Heart left ventricle (tissue), 13 donors: ENCODE measurements at regions not wholly inside any gene's neighbourhood (a gene's known extent, or its start where the extent isn't known, plus 50 kb on each side); places are given as distances from the start of the nearest gene placed in this dataset.

Experiments
- CTCF ChIP-seq, 12 donors: fragments of 200-600 bp; sonication (generic) in 4 of 12; IDR thresholded peaks; one replicate each; pipeline versions ENCODE4 v1.5.0 to v1.8.0; 2018 to 2022; ENCODE audit warnings: antibody characterized with exemption in 12 of 12, mild to moderate bottlenecking in 5 of 12
- POLR2A ChIP-seq, 2 donors: fragments of 450-650 bp; IDR thresholded peaks; one replicate each; pipeline ENCODE4 v1.6.1; 2017; ENCODE audit warnings: antibody characterized with exemption in 2 of 2, mild to moderate bottlenecking in 2 of 2, moderate library complexity in 2 of 2
- donor health status: ischemic (EF 13 %, LVEDD 7.1; RV severe dilation, severe dysfunction).
- donor health status: DM: no; HTN: yes; CAD: no.
- donor health status: DM: no; HTN: no; CAD: no.
- donor health status: ischemic (EF 25% LVEDD 6.9; RV normal size, moderate dysfunction).
- donor health status: ischemic (EF 25% LVEDD 5.7; RV mildly dilated, moderate dysfunction).
- donor health status: ischemic (EF 35%, LVEDD 5.7; RV mildly dilated, moderate dysfunction).
- donor health status: nonischemic (EF 11% LVEDD 7.7; RV severe dilation, severe dysfunction).
- donor health status: DM: yes; HTN: yes; CAD: no.
- donor health status: PGD.
- donor health status: ischemic (EF 29% LVEDD 5.4; RV normal size, mild dysfunction).
- donor health status: nonischemic (EF 23%, LVEDD 6.1; RV moderate dilation, normal function).

- no peak for TF ChIP-seq CTCF (IDR thresholded peaks at IDR 0.05)
- no peak for TF ChIP-seq POLR2A (IDR thresholded peaks at IDR 0.05)
Measured at GRCh38 chr1:29638281-29638680, 402.0 kb downstream of the PTPRU start.
